ENCODE measurements at regions not wholly inside any gene's neighbourhood (a gene's known extent, or its start where the extent isn't known, plus 50 kb on each side); places are given as distances from the start of the nearest gene placed in this dataset.

DNA sequence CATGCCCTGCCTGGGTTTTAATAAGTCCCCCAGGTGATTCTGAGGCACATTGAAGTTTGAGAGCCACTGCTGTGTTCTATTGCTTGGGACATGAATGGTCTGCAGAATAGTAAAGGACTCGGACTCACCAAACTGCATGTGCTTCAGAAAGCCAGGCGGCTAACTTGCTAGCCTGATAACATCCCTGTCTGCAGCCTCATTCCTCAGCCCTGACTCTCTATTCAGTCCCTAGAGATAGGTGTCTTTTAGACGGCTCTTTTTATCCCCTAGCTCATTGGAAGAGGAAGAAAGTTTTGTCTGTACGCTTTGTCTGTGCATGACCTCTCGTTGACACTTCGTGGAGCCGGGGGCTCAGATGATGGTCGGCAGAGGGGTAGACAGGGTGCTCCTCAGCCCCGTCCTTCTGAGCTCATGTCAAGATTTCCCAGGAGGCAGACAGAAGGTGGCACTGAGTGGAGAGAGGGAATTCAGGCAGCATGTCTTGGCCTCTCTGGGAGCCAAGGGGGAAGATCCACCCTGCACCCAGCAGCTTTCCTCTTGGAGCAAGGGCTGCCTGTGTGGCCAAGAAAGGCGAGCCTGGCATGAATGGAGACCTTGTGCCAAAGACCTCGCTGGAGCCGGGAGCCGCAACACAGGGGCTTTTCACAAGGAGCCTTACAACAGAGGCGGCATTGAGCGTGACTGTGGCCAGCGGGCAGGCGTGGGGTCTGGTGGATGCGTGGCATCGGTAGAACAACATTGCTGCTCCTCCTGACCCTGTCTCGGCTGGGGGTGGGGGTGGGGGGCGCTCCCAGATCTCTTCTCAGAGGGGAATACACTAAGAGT, 51.1 kb upstream of the PODXL start:
- DNase-seq (ENCODE audit: low read depth), result no peak

DNA sequence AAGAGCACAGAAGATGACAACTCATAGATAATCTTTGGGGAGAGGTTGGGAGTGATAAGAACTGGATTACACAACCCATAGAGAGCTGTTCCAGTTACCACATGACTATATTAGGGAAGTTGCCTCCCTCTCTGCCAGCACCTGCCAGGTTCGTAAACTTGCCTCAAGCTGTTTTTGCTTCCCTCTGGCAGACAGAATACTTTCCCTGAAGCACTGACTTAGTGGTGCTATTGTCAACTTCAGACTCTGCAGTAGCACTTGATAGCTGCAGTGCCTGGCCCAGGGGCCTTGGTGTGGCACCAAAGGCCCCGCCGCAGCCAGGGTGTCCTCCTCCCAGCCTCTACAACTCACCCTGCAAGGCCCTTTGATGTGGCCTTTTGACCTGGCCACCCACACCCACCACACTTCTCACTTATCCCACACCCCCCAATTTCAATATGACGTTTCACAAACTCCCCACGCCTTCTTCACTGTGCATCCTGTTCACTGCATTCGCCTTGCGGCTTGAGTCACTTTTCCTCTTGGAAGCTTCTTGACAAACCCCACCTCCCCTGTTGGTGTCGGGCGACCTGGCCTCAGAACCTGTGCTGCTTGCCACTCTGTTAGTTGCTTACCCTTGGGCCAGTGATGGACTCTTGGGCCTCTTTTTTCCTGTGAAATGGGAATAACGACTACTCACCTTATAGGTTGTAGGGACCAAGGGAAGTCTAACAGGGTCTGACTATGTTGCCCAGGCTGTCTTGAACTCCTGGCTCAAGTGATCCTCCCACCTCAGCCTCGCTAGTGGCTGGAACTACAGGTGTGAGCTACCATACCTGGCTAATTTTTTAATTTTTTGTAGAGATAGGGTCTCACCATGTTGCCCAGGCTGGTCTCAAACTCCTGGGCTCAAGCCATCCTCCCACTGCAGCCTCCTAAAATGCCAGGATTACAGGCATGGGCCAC, 50.2 kb upstream of the PODXL start:
- DNase-seq (ENCODE audit: low read depth), result no peak

All from T-helper 22 cell (primary cell).